ENCODE measurements at regions not wholly inside any gene's neighbourhood (a gene's known extent, or its start where the extent isn't known, plus 50 kb on each side); places are given as distances from the start of the nearest gene placed in this dataset.

DNA sequence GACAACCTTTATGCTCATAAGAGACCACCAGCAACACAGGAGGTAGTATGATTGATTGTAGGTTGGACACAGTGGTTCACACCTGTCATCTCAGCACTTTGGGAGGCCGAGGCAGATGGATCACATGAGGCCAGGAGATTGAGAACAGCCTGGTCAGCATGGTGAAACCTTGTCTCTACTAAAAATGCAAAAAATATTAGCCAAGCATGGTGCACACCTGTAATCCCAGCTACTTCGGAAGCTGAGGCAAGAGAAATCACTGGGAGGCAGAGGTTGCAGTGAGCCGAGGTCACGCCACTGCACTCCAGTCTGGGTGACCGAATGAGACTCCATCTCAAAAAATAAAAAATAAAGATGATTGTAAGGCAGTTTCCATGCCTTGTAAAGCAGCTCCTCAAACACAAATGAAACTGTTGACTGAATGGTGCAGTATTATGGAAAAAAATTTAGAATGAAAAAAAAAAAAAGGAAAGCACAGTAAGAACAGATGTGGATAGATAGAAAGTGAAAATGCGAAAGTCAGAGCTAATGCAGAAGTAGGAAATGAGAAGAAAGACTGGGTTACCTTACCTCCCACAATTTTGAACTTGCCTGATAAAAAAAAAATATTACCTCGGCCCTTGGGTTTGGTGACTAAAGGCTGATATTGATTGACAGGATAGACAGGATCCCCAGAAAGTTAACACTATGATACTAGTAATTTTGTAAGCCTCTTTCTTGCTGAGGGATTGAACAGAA is 249.2 kb upstream of the TRAM1L1 start:
- TF ChIP-seq, protein P1, sequence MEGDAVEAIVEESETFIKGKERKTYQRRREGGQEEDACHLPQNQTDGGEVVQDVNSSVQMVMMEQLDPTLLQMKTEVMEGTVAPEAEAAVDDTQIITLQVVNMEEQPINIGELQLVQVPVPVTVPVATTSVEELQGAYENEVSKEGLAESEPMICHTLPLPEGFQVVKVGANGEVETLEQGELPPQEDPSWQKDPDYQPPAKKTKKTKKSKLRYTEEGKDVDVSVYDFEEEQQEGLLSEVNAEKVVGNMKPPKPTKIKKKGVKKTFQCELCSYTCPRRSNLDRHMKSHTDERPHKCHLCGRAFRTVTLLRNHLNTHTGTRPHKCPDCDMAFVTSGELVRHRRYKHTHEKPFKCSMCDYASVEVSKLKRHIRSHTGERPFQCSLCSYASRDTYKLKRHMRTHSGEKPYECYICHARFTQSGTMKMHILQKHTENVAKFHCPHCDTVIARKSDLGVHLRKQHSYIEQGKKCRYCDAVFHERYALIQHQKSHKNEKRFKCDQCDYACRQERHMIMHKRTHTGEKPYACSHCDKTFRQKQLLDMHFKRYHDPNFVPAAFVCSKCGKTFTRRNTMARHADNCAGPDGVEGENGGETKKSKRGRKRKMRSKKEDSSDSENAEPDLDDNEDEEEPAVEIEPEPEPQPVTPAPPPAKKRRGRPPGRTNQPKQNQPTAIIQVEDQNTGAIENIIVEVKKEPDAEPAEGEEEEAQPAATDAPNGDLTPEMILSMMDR (IDR thresholded peaks at IDR 0.05), result no peak
- TF ChIP-seq POLR2AphosphoS5 (IDR thresholded peaks at IDR 0.05) (no peak), POLR2A (IDR thresholded peaks at IDR 0.05) (no peak), EP300 (IDR thresholded peaks at IDR 0.05) (no peak)

Measured in gastroesophageal sphincter (tissue), 3 donors.